T1000 (cell line): ENCODE measurements at regions not wholly inside any gene's neighbourhood (a gene's known extent, or its start where the extent isn't known, plus 50 kb on each side); places are given as distances from the start of the nearest gene placed in this dataset.
A peak's percentile ranks its signal among the peaks of the same experiment; 100 is the strongest.
"Not testable (repeated sequence)": the region's sequence is repeated elsewhere in the genome, so short reads cannot be mapped to it uniquely, and the experiment has no call there.

ENCODE experiments used
- DNase-seq: peaks from one replicate; lab custom pipeline; 2025; ENCODE audit warnings: mixed read lengths; lab: John Stamatoyannopoulos, UW

GRCh38 chr5:62777081-62777480 is 198.5 kb downstream of the LRRC70 start:
- DNase-seq, result not testable (repeated sequence)

DNA sequence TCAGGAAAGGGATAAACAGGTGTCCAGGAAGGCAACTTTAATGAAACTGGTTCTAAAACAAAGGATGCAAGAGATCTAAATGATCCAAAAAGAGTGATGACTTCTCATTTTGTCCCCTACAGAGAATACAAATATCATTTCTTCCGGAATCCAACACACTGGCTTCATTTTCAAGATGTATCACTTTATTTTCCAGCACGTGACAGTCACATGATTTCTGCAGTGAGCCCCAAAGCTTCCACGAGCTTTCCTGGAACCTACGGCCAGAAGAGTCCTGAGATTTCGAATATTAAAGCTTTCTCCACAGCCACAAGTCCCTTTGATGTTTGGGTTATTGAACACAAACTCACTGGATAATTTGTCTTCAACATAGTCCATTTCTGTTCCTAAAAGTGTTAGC is 198.0 kb downstream of the LRRC70 start:
- DNase-seq, result not testable (repeated sequence)

DNA sequence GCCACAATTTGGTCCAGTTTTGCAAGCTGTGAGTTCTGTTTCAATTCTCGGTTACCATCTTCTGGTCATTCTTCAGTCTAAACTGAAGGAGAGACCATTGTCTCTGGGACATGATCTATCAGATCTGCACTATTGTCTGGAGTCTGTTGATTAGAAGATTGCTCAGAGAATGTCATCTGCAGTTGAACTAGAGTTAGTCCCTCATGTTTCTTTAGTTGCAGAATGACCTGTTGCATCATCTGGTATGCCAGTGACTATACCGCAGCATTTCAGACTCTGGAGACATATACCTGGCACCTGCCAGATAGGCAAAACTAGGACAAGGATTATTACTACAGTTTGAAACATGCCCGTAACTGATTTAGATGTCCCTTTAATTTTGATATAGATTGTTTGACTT is 194.8 kb downstream of the LRRC70 start:
- DNase-seq, result no peak

DNA sequence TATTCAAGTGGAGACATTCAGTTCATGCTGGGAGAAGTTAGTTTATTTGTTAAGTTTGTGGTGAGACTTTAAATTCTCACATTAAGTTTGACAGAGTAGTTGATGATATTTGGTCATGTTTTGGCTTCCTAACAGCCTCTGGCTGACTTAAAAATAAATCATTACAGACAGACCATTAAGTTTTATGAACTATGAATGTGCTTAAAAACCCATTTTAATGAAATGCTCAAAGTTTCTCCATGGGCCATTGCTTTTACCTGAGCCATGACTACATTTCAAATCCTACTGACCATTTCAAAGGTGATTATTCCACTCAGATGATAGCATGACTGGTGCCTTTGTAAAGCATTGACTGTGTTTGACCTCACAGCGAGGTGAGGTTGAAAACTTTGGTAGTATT is 192.7 kb downstream of the LRRC70 start:
- DNase-seq, result no peak

DNA sequence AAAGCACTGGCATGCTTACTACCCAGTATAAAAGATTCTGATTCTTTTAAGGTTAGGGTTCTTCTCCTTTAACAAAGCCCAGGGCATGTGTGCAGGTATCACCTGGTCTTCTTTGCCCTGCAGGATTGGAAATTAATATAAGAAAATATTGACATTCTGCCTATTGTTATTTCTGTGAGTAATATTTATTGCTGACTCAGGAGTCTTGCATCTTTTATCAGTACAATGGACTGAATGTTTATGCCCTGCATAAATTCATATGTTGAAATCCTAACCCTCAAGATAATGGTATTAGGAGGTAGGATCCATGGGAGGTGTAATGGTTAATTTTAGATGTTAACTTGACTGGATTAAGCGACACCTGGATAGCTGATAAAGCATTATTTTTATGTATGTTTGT is 189.0 kb downstream of the LRRC70 start:
- no peak for DNase-seq

GRCh38 chr5:62767077-62767476 is 188.5 kb downstream of the LRRC70 start:
- DNase-seq, result no peak

GRCh38 chr5:62762503-62762902 is 183.9 kb downstream of the LRRC70 start:
- no peak for DNase-seq

GRCh38 chr5:62757686-62758085 is 179.1 kb downstream of the LRRC70 start:
- not testable (repeated sequence) for DNase-seq

DNA sequence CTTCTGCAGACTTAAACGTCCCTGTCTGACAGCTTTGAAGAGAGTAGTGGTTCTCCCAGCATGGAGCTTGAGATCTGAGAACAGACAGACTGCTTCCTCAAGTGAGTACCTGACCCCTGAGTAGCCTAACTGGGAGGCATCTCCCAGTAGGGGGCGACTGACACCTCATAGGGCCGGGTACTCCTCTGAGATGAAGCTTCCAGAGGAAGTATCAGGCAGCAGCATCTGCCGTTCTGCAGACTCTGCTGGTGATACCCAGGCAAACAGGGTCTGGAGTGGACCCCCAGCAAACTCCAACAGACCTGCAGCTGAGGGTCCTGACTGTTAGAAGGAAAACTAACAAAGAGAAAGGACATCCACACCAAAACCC is 174.4 kb downstream of the LRRC70 start:
- DNase-seq, result not testable (repeated sequence)

- DNase-seq, result not testable (repeated sequence)
Observed at GRCh38 chr5:62752056-62752997, 173.7 kb downstream of the LRRC70 start.

GRCh38 chr5:62742207-62742606 is 163.6 kb downstream of the LRRC70 start:
- DNase-seq, result no peak

DNA sequence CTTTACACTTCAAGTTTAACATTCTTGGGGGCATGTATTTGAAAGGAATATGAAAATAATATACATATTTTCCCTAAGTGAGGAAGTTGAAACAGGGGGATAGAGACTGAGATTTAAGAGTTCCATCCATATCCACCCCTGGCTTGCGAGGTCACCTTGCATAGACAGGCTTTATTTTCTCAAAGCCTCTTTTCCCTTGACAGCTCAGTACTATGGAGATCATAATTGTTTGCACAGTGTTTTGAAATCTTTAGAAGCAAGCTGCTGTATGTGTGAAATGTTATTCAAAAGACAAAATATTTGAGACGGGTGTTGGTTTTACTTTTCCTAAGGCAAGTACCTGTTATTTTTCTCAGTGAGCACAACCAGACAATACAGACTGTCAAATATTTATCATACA is 163.1 kb downstream of the LRRC70 start:
- no peak for DNase-seq

- no peak for DNase-seq
Observed at GRCh38 chr5:62737766-62738165, 159.1 kb downstream of the LRRC70 start.

- peak; percentile 32 for DNase-seq
Observed at GRCh38 chr5:62732677-62733121, 154.1 kb downstream of the LRRC70 start.

- DNase-seq, result no peak
Observed at GRCh38 chr5:62731022-62731421, 152.4 kb downstream of the LRRC70 start.

- no peak for DNase-seq
Observed at GRCh38 chr5:62729675-62730074, 151.1 kb downstream of the LRRC70 start.

DNA sequence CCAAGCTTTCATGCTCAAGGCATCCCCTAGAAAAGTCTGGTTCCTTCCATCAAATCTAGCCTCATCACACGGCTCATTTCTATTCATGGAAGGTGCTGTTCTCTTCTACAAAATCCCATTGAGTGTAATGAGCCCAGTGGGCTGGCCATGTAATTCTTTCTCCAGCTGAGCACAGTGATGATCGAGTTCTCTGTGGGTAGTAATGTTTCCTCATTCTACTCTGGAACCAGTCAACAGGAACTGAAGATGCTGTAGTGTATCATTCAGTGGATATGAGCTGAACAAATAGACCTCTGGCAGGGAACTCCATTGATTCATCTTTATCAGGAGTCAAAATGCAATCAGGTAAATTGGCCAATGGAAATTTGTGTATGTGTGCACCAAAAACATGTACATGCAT is 149.2 kb downstream of the LRRC70 start:
- DNase-seq, result no peak

DNA sequence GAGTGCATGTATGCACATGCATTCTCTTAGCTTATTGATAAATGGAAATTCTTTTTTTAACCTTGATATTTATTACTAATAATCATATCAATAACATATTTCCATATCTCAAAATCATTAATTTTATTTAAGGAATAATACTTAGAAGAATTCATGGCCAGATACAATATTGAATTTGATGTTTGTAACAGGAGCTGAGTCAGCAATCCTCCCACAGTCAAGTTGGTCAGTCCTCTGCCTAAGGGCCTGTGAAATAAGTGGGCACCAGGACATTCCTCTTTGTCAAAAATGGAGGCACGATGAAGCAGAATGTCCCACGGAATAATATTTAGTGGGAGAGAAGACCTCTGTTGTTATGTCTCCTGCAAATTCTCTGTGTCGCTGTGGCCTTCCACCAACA is 148.6 kb downstream of the LRRC70 start:
- no peak for DNase-seq

DNA sequence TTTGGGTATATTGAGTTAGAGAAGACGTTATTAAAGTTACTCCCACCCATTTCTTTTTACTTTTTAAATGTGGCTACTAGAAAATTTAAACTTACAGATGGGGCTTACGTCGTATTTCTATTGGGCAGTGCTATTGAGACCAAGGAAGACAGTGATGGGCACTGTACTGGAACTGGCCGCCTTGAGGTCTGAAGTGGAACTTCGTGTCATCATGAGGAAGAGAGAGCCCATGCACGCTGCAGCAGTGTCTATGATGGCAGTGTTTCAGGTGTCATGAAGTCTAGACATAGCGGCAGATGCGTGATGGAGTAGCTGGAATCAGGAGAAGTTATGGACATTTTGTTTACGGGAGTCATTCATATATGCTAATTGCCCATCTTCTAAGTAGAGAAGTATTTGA is 143.7 kb downstream of the LRRC70 start:
- no peak for DNase-seq

- no peak for DNase-seq
Observed at GRCh38 chr5:62720031-62720441, 141.4 kb downstream of the LRRC70 start.

- no peak for DNase-seq
Observed at GRCh38 chr5:62719061-62719720, 140.6 kb downstream of the LRRC70 start.

GRCh38 chr5:62718324-62718723 is 139.7 kb downstream of the LRRC70 start:
- DNase-seq, result no peak

- DNase-seq, result no peak
Observed at GRCh38 chr5:62717301-62717933, 138.8 kb downstream of the LRRC70 start.
